Activated CD8-positive, alpha-beta T cell treated with anti-CD3 and anti-CD28 coated beads for 36 hours (primary cell): ENCODE measurements at regions not wholly inside any gene's neighbourhood (a gene's known extent, or its start where the extent isn't known, plus 50 kb on each side); places are given as distances from the start of the nearest gene placed in this dataset.

ENCODE experiments used
- ATAC-seq: fragments of 200-7000 bp; cut with Tn5 transposase; one replicate; pipeline ENCODE4 v1.10.0; 2021; ENCODE audit warnings: mild to moderate bottlenecking, moderate library complexity
- CTCF ChIA-PET: fragments of 350-600 bp; sonication (Branson Sonifier 250); formaldehyde crosslinking; loops from one replicate; lab custom pipeline; 2021; ENCODE audit warnings: antibody characterized with exemption; lab: Charles Lee
- POLR2A ChIA-PET: fragments of 350-600 bp; sonication (Branson Sonifier 250); formaldehyde crosslinking; loops from one replicate; lab custom pipeline; 2021; ENCODE audit warnings: antibody characterized with exemption; lab: Charles Lee
- DNase-seq: peaks from one replicate; pipeline ENCODE4 v3.0.0-alpha.2; 2020
- H3K27ac Mint-ChIP-seq: one replicate; pipeline ENCODE4 v1.8.0; 2021; ENCODE audit warnings: mild to moderate bottlenecking, mixed read lengths
- H3K27me3 Mint-ChIP-seq: one replicate; pipeline ENCODE4 v1.8.0; 2021; ENCODE audit warnings: mixed read lengths
- H3K36me3 Mint-ChIP-seq: one replicate; pipeline ENCODE4 v1.8.0; 2021; ENCODE audit warnings: low read depth, mixed read lengths
- H3K4me1 Mint-ChIP-seq: one replicate; pipeline ENCODE4 v1.8.0; 2021; ENCODE audit warnings: low read depth, mixed read lengths
- H3K4me3 Mint-ChIP-seq: one replicate; pipeline ENCODE4 v1.8.0; 2021; ENCODE audit warnings: mild to moderate bottlenecking, moderate library complexity, mixed read lengths
- H3K9me3 Mint-ChIP-seq: one replicate; pipeline ENCODE4 v1.8.0; 2021; ENCODE audit warnings: mixed read lengths
- intact Hi-C: fragments of 100-400 bp; cut with micrococcal nuclease; formaldehyde crosslinking; loops from one replicate; pipeline ENCODE4 v1.10.0; 2022
- TF ChIP-seq, protein P1 (sequence below): fragments of 200-600 bp; IDR thresholded peaks from one replicate; pipeline ENCODE4 v1.8.0; 2022; ENCODE audit warnings: antibody characterized with exemption, mild to moderate bottlenecking

DNA sequence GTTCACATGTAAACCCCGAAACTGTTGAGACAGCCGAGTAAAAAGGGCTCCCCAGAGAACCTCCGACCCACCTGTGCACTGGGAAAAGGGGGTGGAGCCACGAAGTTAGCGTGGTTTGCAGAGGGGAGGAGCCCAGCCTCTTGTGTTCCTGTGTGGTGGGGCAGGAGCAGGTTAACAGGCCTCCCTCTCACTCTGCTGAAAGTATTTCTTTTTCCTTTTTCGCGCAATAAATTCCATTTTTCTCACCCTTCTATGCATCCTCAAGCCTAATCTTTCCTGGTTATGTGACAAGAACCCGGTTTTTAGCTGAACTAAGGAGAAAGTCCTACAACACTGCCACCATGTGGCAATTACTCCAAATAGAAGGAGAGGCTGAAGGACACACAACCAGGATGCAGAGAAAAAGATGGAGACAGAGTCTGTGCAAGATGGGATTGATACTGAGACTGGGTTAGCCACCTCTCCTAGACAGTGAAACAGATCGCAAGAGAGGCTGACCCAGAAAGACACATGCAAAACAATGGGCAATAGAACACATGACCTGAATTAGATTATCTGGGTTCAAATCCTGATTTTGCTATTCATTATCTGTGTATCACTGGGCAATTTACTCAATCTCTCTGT, 168.7 kb upstream of the PRSS16 start:
- intact Hi-C loops = loop anchor here (2.0 kb wide), 1 partner anchor 470 kb away; no protein-coding TSS in a partner anchor
- peak overlapping the region; percentile 73 for H3K4me3 Mint-ChIP-seq
- H3K27ac Mint-ChIP-seq = no peak overlapping the region
- TF ChIP-seq, protein P1, sequence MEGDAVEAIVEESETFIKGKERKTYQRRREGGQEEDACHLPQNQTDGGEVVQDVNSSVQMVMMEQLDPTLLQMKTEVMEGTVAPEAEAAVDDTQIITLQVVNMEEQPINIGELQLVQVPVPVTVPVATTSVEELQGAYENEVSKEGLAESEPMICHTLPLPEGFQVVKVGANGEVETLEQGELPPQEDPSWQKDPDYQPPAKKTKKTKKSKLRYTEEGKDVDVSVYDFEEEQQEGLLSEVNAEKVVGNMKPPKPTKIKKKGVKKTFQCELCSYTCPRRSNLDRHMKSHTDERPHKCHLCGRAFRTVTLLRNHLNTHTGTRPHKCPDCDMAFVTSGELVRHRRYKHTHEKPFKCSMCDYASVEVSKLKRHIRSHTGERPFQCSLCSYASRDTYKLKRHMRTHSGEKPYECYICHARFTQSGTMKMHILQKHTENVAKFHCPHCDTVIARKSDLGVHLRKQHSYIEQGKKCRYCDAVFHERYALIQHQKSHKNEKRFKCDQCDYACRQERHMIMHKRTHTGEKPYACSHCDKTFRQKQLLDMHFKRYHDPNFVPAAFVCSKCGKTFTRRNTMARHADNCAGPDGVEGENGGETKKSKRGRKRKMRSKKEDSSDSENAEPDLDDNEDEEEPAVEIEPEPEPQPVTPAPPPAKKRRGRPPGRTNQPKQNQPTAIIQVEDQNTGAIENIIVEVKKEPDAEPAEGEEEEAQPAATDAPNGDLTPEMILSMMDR = peak; percentile 80
- POLR2A ChIA-PET = no interaction called here
- H3K9me3 Mint-ChIP-seq = no peaks in the 10 kb centered on the region
- CTCF ChIA-PET = interaction anchor here (1.0 to 2.5 kb wide), 10 partner anchors 11 to 489 kb away, joined by 3 to 11 read pairs (median 4); partner anchors contain the start of gene ABT1
- peak; percentile 81 for ATAC-seq
- peaks cover 35% of the 10 kb centered on the region for H3K27me3 Mint-ChIP-seq
- H3K4me1 Mint-ChIP-seq = peaks cover 3% of the 10 kb centered on the region
- DNase-seq = peak; percentile 59
- H3K36me3 Mint-ChIP-seq = no peaks in the 10 kb centered on the region

DNA sequence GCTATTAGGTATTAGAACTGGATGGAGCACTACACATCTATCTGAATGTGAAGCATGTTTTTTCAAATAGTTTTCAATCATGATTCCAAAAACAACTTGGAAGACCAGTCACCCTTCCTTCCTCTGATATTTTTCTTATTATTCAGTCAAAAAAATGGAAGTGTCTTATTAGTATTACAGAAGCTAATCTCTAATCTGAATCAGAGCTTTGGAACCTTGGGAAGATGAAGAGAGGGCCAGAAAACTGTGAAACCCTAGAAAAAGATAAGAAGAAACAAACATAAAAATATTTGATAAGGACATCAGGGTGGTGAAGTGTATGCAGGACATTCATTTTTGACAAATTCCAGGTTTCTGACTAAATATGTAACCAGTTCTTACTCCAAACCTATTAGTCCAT, 166.3 kb upstream of the PRSS16 start:
- ChIA-PET CTCF (no interaction called here), POLR2A (no interaction called here)
- H3K27me3 Mint-ChIP-seq = peaks cover 34% of the 10 kb centered on the region
- H3K4me3 Mint-ChIP-seq = no peak overlapping the region
- intact Hi-C loops = no loop called here
- TF ChIP-seq, protein P1 = no peak
- DNase-seq (no peak), ATAC-seq (no peak)
- peaks cover 3% of the 10 kb centered on the region for H3K4me1 Mint-ChIP-seq
- no peak overlapping the region for H3K27ac Mint-ChIP-seq
- H3K36me3 Mint-ChIP-seq = no peaks in the 10 kb centered on the region
- H3K9me3 Mint-ChIP-seq = no peaks in the 10 kb centered on the region

DNA sequence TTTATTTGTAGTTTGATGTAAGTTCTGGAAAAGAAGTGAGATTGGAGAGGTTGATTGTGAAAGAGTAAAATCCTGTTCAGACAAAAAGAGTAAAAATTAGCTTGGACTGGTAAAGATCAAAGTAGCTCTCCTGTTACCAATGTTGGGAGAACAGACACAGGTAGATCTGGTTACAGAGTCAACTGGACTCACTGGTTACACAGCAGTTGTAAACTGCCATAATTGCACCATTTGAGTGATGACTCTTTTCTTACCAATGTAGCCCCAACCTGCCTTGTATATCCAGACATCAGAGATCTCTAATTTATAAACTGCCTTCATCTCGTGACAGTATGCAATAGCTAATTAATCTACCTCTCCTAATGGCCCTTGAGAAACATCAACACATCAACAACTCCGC, 165.6 kb upstream of the PRSS16 start:
- ChIA-PET POLR2A (no interaction called here), CTCF (no interaction called here)
- TF ChIP-seq, protein P1 = no peak
- H3K4me3 Mint-ChIP-seq = no peak overlapping the region
- no peaks in the 10 kb centered on the region for H3K9me3 Mint-ChIP-seq
- ATAC-seq (no peak), DNase-seq (no peak)
- no peak overlapping the region for H3K27ac Mint-ChIP-seq
- H3K27me3 Mint-ChIP-seq = peaks cover 35% of the 10 kb centered on the region
- H3K36me3 Mint-ChIP-seq = no peaks in the 10 kb centered on the region
- H3K4me1 Mint-ChIP-seq = peaks cover 3% of the 10 kb centered on the region
- intact Hi-C loops = no loop called here

DNA sequence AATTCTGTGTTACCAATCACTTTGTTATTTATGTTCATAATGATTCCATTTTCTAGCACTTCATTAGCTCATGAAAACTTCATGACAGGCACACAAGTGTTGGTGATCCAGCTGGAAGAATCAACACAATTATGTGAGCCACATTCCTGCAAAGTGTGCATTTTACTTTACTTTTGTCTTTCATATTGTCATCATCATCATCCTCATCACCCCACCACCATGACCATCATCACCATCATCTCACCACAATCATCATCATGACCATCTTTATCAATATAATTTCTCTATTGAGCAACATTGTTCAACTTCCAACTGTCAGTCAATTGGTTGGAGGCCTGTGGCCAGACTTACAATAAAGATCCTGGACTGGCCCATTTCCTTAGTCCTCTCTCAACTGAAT, 159.4 kb upstream of the PRSS16 start:
- no peak overlapping the region for H3K4me3 Mint-ChIP-seq
- no peaks in the 10 kb centered on the region for H3K36me3 Mint-ChIP-seq
- no peak for DNase-seq
- intact Hi-C loops = no loop called here
- TF ChIP-seq, protein P1 = no peak
- H3K27me3 Mint-ChIP-seq = peaks cover 48% of the 10 kb centered on the region
- ATAC-seq = no peak
- peaks cover 6% of the 10 kb centered on the region for H3K4me1 Mint-ChIP-seq
- H3K9me3 Mint-ChIP-seq = no peaks in the 10 kb centered on the region
- ChIA-PET CTCF (no interaction called here), POLR2A (no interaction called here)
- H3K27ac Mint-ChIP-seq = no peak overlapping the region

DNA sequence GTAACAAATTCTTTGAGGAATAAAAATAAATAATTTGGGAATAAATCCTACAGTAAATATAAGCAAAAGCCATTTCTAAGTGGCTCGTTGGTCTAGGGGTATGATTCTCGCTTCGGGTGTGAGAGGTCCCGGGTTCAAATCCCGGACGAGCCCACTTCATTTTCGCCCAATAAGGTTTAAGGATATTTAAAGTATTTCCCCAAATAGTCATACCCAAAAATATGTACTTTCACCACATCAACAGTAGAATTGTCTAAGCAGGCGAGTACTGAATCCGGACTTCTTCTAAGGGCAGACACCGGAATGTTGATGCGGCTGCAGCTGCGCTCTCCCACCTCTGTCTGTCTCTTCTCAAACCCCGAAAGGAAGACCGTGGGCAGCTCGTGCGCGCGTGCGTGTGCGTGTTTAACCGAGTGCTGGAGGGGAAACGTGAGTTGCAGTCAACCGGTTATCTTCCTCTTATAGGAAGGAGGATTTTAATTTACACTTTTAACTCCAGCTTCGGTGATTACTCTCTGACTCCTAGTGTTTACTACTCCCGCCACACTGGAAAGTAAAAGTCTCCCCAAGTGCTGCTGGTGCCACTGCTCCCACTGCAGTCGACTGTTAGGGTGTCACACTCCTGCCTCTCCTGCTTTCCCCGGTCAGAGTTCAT, 155.7 kb upstream of the PRSS16 start:
- Mint-ChIP-seq H3K4me1 (peaks cover 9% of the 10 kb centered on the region), H3K4me3 (peak overlapping the region; percentile 75), H3K27ac (no peak overlapping the region), H3K9me3 (no peaks in the 10 kb centered on the region), H3K27me3 (peaks cover 54% of the 10 kb centered on the region), H3K36me3 (no peaks in the 10 kb centered on the region)
- DNase-seq (peak; percentile 69), ATAC-seq (peak; percentile 89)
- ChIA-PET POLR2A (no interaction called here), CTCF (interaction anchor here (0.7 to 1.2 kb wide), 3 partner anchors 12 to 640 kb away, joined by 3 read pairs; no protein-coding TSS in a partner anchor)
- TF ChIP-seq, protein P1 = no peak
- intact Hi-C loops = no loop called here
